SK-N-SH (cell line): ENCODE measurements at regions not wholly inside any gene's neighbourhood (a gene's known extent, or its start where the extent isn't known, plus 50 kb on each side); places are given as distances from the start of the nearest gene placed in this dataset.

ENCODE experiments used
- CHD2 ChIP-seq: fragments of 150-350 bp; IDR thresholded peaks from 2 replicates; pipeline ENCODE4 v1.6.1; 2018; ENCODE audit warnings: low read length; ENCODE audit not compliant: partially characterized antibody
- CTCF ChIP-seq: fragments of 200-600 bp; sonication (generic); IDR thresholded peaks from 2 replicates; pipeline ENCODE4 v1.6.1; 2017; ENCODE audit warnings: antibody characterized with exemption, mild to moderate bottlenecking, moderate library complexity
- EZH2phosphoT487 ChIP-seq: fragments of 200-600 bp; sonication (generic); IDR thresholded peaks from 2 replicates; pipeline ENCODE4 v1.6.1; 2017; ENCODE audit warnings: low read depth, mixed run types, mild to moderate bottlenecking, antibody characterized with exemption, moderate library complexity, borderline replicate concordance
- GATA2 ChIP-seq: sonication (generic); formaldehyde crosslinking; IDR thresholded peaks from 2 replicates; pipeline ENCODE4 v1.5.0; 2020; ENCODE audit warnings: mild to moderate bottlenecking, missing genetic modification reagents
- POLR2AphosphoS5 ChIP-seq: IDR thresholded peaks from 2 replicates; pipeline ENCODE4 v1.6.1; 2012; ENCODE audit warnings: low read depth, low read length
- RAD21 ChIP-seq: IDR thresholded peaks from 2 replicates; pipeline ENCODE4 v1.6.1; 2012; ENCODE audit warnings: mild to moderate bottlenecking, low read length
- RCOR1 ChIP-seq: fragments of 150-350 bp; IDR thresholded peaks from 2 replicates; pipeline ENCODE4 v1.6.1; 2017; ENCODE audit warnings: antibody characterized with exemption, low read length
- REST ChIP-seq: IDR thresholded peaks from 2 replicates; pipeline ENCODE4 v1.6.1; 2012; ENCODE audit warnings: mild to moderate bottlenecking, low read depth, low read length, moderate library complexity
- SMC3 ChIP-seq: IDR thresholded peaks from 2 replicates; pipeline ENCODE4 v1.6.1; 2012; ENCODE audit warnings: low read depth, low read length, improper control_type of control experiment
- TAF1 ChIP-seq: IDR thresholded peaks from 2 replicates; pipeline ENCODE4 v1.6.1; 2012; ENCODE audit warnings: low read depth, mild to moderate bottlenecking, low read length, moderate library complexity, borderline replicate concordance
- TCF12 ChIP-seq: IDR thresholded peaks from 2 replicates; pipeline ENCODE4 v1.4.0; 2012
- TF ChIP-seq, protein P1 (sequence below): IDR thresholded peaks from 2 replicates; pipeline ENCODE4 v1.4.0; 2012; ENCODE audit warnings: low read depth

GRCh38 chr6:145159921-145160320 lies 575.4 kb downstream of the EPM2A start:
- TF ChIP-seq REST (no peak), CTCF (no peak), TAF1 (no peak), CHD2 (no peak), TCF12 (no peak), GATA2 (CRISPR knock-in tag) (no peak), RCOR1 (no peak), SMC3 (no peak), EZH2phosphoT487 (no peak), RAD21 (no peak), POLR2AphosphoS5 (no peak)
- TF ChIP-seq, protein P1, sequence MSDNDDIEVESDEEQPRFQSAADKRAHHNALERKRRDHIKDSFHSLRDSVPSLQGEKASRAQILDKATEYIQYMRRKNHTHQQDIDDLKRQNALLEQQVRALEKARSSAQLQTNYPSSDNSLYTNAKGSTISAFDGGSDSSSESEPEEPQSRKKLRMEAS = no peak
